Heart left ventricle (tissue), 13 donors: ENCODE measurements at regions not wholly inside any gene's neighbourhood (a gene's known extent, or its start where the extent isn't known, plus 50 kb on each side); places are given as distances from the start of the nearest gene placed in this dataset.

Experiments used
- CTCF ChIP-seq, 12 donors: fragments of 200-600 bp; sonication (generic) in 4 of 12; IDR thresholded peaks; one replicate each; pipeline versions ENCODE4 v1.5.0 to v1.8.0; 2018 to 2022; ENCODE audit warnings: antibody characterized with exemption in 12 of 12, mild to moderate bottlenecking in 5 of 12
- POLR2A ChIP-seq, 2 donors: fragments of 450-650 bp; IDR thresholded peaks; one replicate each; pipeline ENCODE4 v1.6.1; 2017; ENCODE audit warnings: antibody characterized with exemption in 2 of 2, mild to moderate bottlenecking in 2 of 2, moderate library complexity in 2 of 2
- donor health status: ischemic (EF 13 %, LVEDD 7.1; RV severe dilation, severe dysfunction).
- donor health status: DM: no; HTN: yes; CAD: no.
- donor health status: DM: no; HTN: no; CAD: no.
- donor health status: ischemic (EF 25% LVEDD 6.9; RV normal size, moderate dysfunction).
- donor health status: ischemic (EF 25% LVEDD 5.7; RV mildly dilated, moderate dysfunction).
- donor health status: ischemic (EF 35%, LVEDD 5.7; RV mildly dilated, moderate dysfunction).
- donor health status: nonischemic (EF 11% LVEDD 7.7; RV severe dilation, severe dysfunction).
- donor health status: DM: yes; HTN: yes; CAD: no.
- donor health status: PGD.
- donor health status: ischemic (EF 29% LVEDD 5.4; RV normal size, mild dysfunction).
- donor health status: nonischemic (EF 23%, LVEDD 6.1; RV moderate dilation, normal function).

- no peak for TF ChIP-seq CTCF (IDR thresholded peaks at IDR 0.05)
- TF ChIP-seq POLR2A (IDR thresholded peaks at IDR 0.05) = no peak
Observed at GRCh38 chr5:118407958-118408357, 580.4 kb downstream of the DTWD2 start.
